CD4-positive, alpha-beta memory T cell (primary cell): ENCODE measurements at regions not wholly inside any gene's neighbourhood (a gene's known extent, or its start where the extent isn't known, plus 50 kb on each side); places are given as distances from the start of the nearest gene placed in this dataset.
"Not testable (repeated sequence)": the region's sequence is repeated elsewhere in the genome, so short reads cannot be mapped to it uniquely, and the experiment has no call there.

Source experiments
- CTCF ChIA-PET: fragments of 350-600 bp; sonication (Branson Sonifier 250); formaldehyde crosslinking; loops from one replicate; lab custom pipeline; 2021; ENCODE audit warnings: inconsistent platforms; ENCODE audit not compliant: partially characterized antibody; lab: Charles Lee
- POLR2A ChIA-PET: fragments of 350-600 bp; sonication (Branson Sonifier 250); formaldehyde crosslinking; loops from one replicate; lab custom pipeline; 2021; ENCODE audit not compliant: partially characterized antibody; lab: Charles Lee
- DNase-seq, 5 donors: peaks; one replicate each; pipeline versions ENCODE4 v3.0.0 to v3.0.0-alpha.2; 2020 to 2022; ENCODE audit warnings: mixed read lengths in 1 of 5
- H3K27ac ChIP-seq: one replicate; pipeline ENCODE4 v1.7.0; 2013; ENCODE audit warnings: low read depth, low read length
- H3K27me3 ChIP-seq: 2 replicates; pipeline ENCODE4 v1.7.0; 2013; ENCODE audit warnings: mild to moderate bottlenecking, low read length, moderate library complexity; ENCODE audit not compliant: insufficient read depth
- H3K36me3 ChIP-seq: 2 replicates; pipeline ENCODE4 v1.7.0; 2013; ENCODE audit warnings: mild to moderate bottlenecking, low read length, moderate library complexity; ENCODE audit not compliant: insufficient read depth
- H3K4me1 ChIP-seq: 2 replicates; pipeline ENCODE4 v1.7.0; 2013; ENCODE audit warnings: mild to moderate bottlenecking, low read length, moderate library complexity; ENCODE audit not compliant: insufficient read depth
- H3K4me3 ChIP-seq, 2 donors: one replicate each; pipeline ENCODE4 v1.7.0; 2013; ENCODE audit warnings: low read length in 2 of 2, mild to moderate bottlenecking in 1 of 2
- H3K9me3 ChIP-seq, 2 donors: one replicate each; pipeline ENCODE4 v1.7.0; 2013; ENCODE audit warnings: low read length in 2 of 2, control low read depth in 1 of 2; ENCODE audit not compliant: control insufficient read depth in 1 of 2
- H3K27ac Mint-ChIP-seq, 7 donors: one replicate each; pipeline ENCODE4 v1.8.0; 2020 to 2021; ENCODE audit warnings: mixed read lengths in 7 of 7, mild to moderate bottlenecking in 6 of 7, inconsistent platforms in 3 of 7, moderate library complexity in 3 of 7
- H3K27me3 Mint-ChIP-seq, 2 donors: one replicate each; pipeline ENCODE4 v1.8.0; 2020 to 2021; ENCODE audit warnings: mixed read lengths in 2 of 2
- H3K36me3 Mint-ChIP-seq, 2 donors: one replicate each; pipeline ENCODE4 v1.8.0; 2020 to 2021; ENCODE audit warnings: mixed read lengths in 2 of 2, inconsistent platforms in 1 of 2, mild to moderate bottlenecking in 1 of 2
- H3K4me1 Mint-ChIP-seq, 4 donors: one replicate each; pipeline ENCODE4 v1.8.0; 2020 to 2021; ENCODE audit warnings: mixed read lengths in 4 of 4, mild to moderate bottlenecking in 1 of 4
- H3K4me3 Mint-ChIP-seq, 8 donors: one replicate each; pipeline ENCODE4 v1.8.0; 2020 to 2021; ENCODE audit warnings: mixed read lengths in 8 of 8, mild to moderate bottlenecking in 7 of 8, moderate library complexity in 6 of 8, inconsistent platforms in 3 of 8
- H3K9me3 Mint-ChIP-seq, 8 donors: one replicate each; pipeline ENCODE4 v1.8.0; 2020 to 2021; ENCODE audit warnings: mixed read lengths in 8 of 8, mild to moderate bottlenecking in 5 of 8, inconsistent platforms in 3 of 8, moderate library complexity in 1 of 8
- intact Hi-C: fragments of 100-400 bp; cut with micrococcal nuclease; formaldehyde crosslinking; loops from one replicate; pipeline ENCODE4 v1.15.1; 2023

- DNase-seq: no peak
- POLR2A ChIA-PET: no interaction called here
- Histone ChIP-seq H3K4me3 (no peak overlapping the region), H3K27me3 (no peaks in the 10 kb centered on the region), H3K36me3 (no peaks in the 10 kb centered on the region), H3K4me1 (no peaks in the 10 kb centered on the region), H3K9me3 (no peaks in the 10 kb centered on the region), H3K27ac (no peak overlapping the region)
- Mint-ChIP-seq H3K4me1 (no peaks in the 10 kb centered on the region), H3K27me3 (no peaks in the 10 kb centered on the region), H3K9me3 (peaks cover 2 to 27% (median 10%) of the 10 kb centered on the region in 8 donors), H3K4me3 (no peak overlapping the region), H3K27ac (no peak overlapping the region), H3K36me3 (no peaks in the 10 kb centered on the region)
- intact Hi-C loops: no loop called here
- CTCF ChIA-PET: no interaction called here
Measured at GRCh38 chr9:25078202-25078601, 532.5 kb upstream of the IZUMO3 start.

GRCh38 chr9:25048098-25048724 is 502.5 kb upstream of the IZUMO3 start:
- peaks cover 0 to 3% of the 10 kb centered on the region in 2 donors for H3K9me3 ChIP-seq
- H3K27ac Mint-ChIP-seq: no peak overlapping the region
- no peaks in the 10 kb centered on the region for H3K36me3 ChIP-seq

GRCh38 chr9:25045469-25045868 is 499.8 kb upstream of the IZUMO3 start:
- POLR2A ChIA-PET, H3K4me3 ChIP-seq, CTCF ChIA-PET, H3K36me3 Mint-ChIP-seq, H3K27me3 ChIP-seq, H3K4me1 ChIP-seq, DNase-seq, H3K27me3 Mint-ChIP-seq, H3K36me3 ChIP-seq, H3K4me3 Mint-ChIP-seq, H3K27ac Mint-ChIP-seq, H3K4me1 Mint-ChIP-seq, H3K9me3 ChIP-seq, H3K27ac ChIP-seq, intact Hi-C loops: not testable (repeated sequence)
- H3K9me3 Mint-ChIP-seq: peaks cover 0 to 29% (median 21%) of the 10 kb centered on the region in 8 donors

More at GRCh38 chr9:25048098-25048724, 502.5 kb upstream of the IZUMO3 start:
- no peak for DNase-seq
- Mint-ChIP-seq H3K9me3 (peaks cover 0 to 39% (median 22%) of the 10 kb centered on the region in 8 donors), H3K27me3 (no peaks in the 10 kb centered on the region), H3K4me1 (no peaks in the 10 kb centered on the region), H3K4me3 (no peak overlapping the region), H3K36me3 (no peaks in the 10 kb centered on the region)
- no peak overlapping the region for H3K27ac ChIP-seq
- ChIA-PET CTCF (no interaction called here), POLR2A (no interaction called here)
- H3K4me1 ChIP-seq: no peaks in the 10 kb centered on the region
- no peaks in the 10 kb centered on the region for H3K27me3 ChIP-seq
- intact Hi-C loops: no loop called here
- H3K4me3 ChIP-seq: no peak overlapping the region

GRCh38 chr9:25029743-25030142 is 484.0 kb upstream of the IZUMO3 start:
- Mint-ChIP-seq H3K27me3 (no peaks in the 10 kb centered on the region), H3K9me3 (peaks cover 0 to 35% (median 15%) of the 10 kb centered on the region in 8 donors), H3K4me1 (no peaks in the 10 kb centered on the region), H3K4me3 (no peak overlapping the region), H3K27ac (no peak overlapping the region), H3K36me3 (no peaks in the 10 kb centered on the region)
- DNase-seq: no peak
- no peaks in the 10 kb centered on the region for H3K27me3 ChIP-seq
- H3K4me1 ChIP-seq: no peaks in the 10 kb centered on the region
- intact Hi-C loops: no loop called here
- ChIA-PET POLR2A (no interaction called here), CTCF (no interaction called here)
- H3K9me3 ChIP-seq: no peaks in the 10 kb centered on the region
- H3K36me3 ChIP-seq: no peaks in the 10 kb centered on the region
- no peak overlapping the region for H3K4me3 ChIP-seq
- H3K27ac ChIP-seq: no peak overlapping the region

- intact Hi-C loops: no loop called here
- Histone ChIP-seq H3K9me3 (peaks cover 0 to 5% of the 10 kb centered on the region in 2 donors), H3K27ac (no peak overlapping the region), H3K27me3 (no peaks in the 10 kb centered on the region), H3K4me1 (no peaks in the 10 kb centered on the region), H3K4me3 (no peak overlapping the region), H3K36me3 (no peaks in the 10 kb centered on the region)
- Mint-ChIP-seq H3K4me1 (no peaks in the 10 kb centered on the region), H3K4me3 (no peak overlapping the region), H3K27ac (no peak overlapping the region), H3K9me3 (peaks cover 4 to 50% (median 34%) of the 10 kb centered on the region in 8 donors), H3K36me3 (peaks cover 0 to 2% of the 10 kb centered on the region in 2 donors), H3K27me3 (no peaks in the 10 kb centered on the region)
- no peak for DNase-seq
- CTCF ChIA-PET: no interaction called here
- POLR2A ChIA-PET: no interaction called here
Measured at GRCh38 chr9:25025686-25026085, 480.0 kb upstream of the IZUMO3 start.

- H3K27ac ChIP-seq: no peak overlapping the region
Measured at GRCh38 chr9:25025156-25025555, 479.5 kb upstream of the IZUMO3 start.

GRCh38 chr9:25017779-25018178 is 472.1 kb upstream of the IZUMO3 start:
- peaks cover 4 to 39% (median 22%) of the 10 kb centered on the region in 8 donors for H3K9me3 Mint-ChIP-seq
- Histone ChIP-seq H3K9me3 (no peaks in the 10 kb centered on the region), H3K4me1 (no peaks in the 10 kb centered on the region), H3K36me3 (no peaks in the 10 kb centered on the region), H3K27me3 (no peaks in the 10 kb centered on the region), H3K27ac (no peak overlapping the region), H3K4me3 (no peak overlapping the region)
- no peaks in the 10 kb centered on the region for H3K27me3 Mint-ChIP-seq
- H3K4me3 Mint-ChIP-seq: no peak overlapping the region
- H3K36me3 Mint-ChIP-seq: peaks cover 0 to 2% of the 10 kb centered on the region in 2 donors
- ChIA-PET POLR2A (no interaction called here), CTCF (no interaction called here)
- no peak overlapping the region for H3K27ac Mint-ChIP-seq
- H3K4me1 Mint-ChIP-seq: no peaks in the 10 kb centered on the region
- intact Hi-C loops: loop anchor here (10.0 kb wide), 1 partner anchor 63 kb away; no protein-coding TSS in a partner anchor
- DNase-seq: no peak

More at GRCh38 chr9:25025156-25025555, 479.5 kb upstream of the IZUMO3 start:
- Mint-ChIP-seq H3K27me3 (no peaks in the 10 kb centered on the region), H3K4me1 (no peaks in the 10 kb centered on the region), H3K4me3 (no peak overlapping the region), H3K27ac (no peak overlapping the region), H3K36me3 (peaks cover 0 to 2% of the 10 kb centered on the region in 2 donors), H3K9me3 (peaks cover 4 to 54% (median 34%) of the 10 kb centered on the region in 8 donors)
- DNase-seq: no peak
- POLR2A ChIA-PET: no interaction called here
- Histone ChIP-seq H3K4me1 (no peaks in the 10 kb centered on the region), H3K36me3 (no peaks in the 10 kb centered on the region), H3K27me3 (no peaks in the 10 kb centered on the region), H3K4me3 (no peak overlapping the region), H3K9me3 (peaks cover 0 to 5% of the 10 kb centered on the region in 2 donors)
- intact Hi-C loops: no loop called here
- CTCF ChIA-PET: no interaction called here
